A549 (cell line): ENCODE measurements at regions not wholly inside any gene's neighbourhood (a gene's known extent, or its start where the extent isn't known, plus 50 kb on each side); places are given as distances from the start of the nearest gene placed in this dataset.

Experiments used
- CBX8 ChIP-seq: fragments of 200-600 bp; sonication (generic); IDR thresholded peaks from 2 replicates; pipeline ENCODE4 v1.6.1; 2016
- CEBPB ChIP-seq, 2 experiments: fragments of >200 bp in 1 of 2; sonication (Bioruptor Twin) in 1 of 2; formaldehyde crosslinking in 1 of 2; IDR thresholded peaks; 2 replicates each; pipeline ENCODE4 v1.6.1; 2012 to 2016
- CTCF ChIP-seq: fragments of >200 bp; sonication (Bioruptor Twin); formaldehyde crosslinking; IDR thresholded peaks from 3 replicates; pipeline ENCODE4 v1.5.1; 2016
- EP300 ChIP-seq, 2 experiments: fragments of >200 bp; sonication (Bioruptor Twin); formaldehyde crosslinking; IDR thresholded peaks; 2 replicates in 1 of 2; 3 replicates in 1 of 2; pipeline ENCODE4 v1.6.1; 2016 to 2017
- HDAC2 ChIP-seq: fragments of 200-600 bp; sonication (generic); IDR thresholded peaks from 2 replicates; pipeline ENCODE4 v1.6.1; 2016
- HEYL ChIP-seq: fragments of 250-450 bp; sonication (Bioruptor Pico); IDR thresholded peaks from 2 replicates; pipeline ENCODE4 v1.8.0; 2021; ENCODE audit warnings: mild to moderate bottlenecking, moderate library complexity
- HOXB13 ChIP-seq: fragments of 250-450 bp; sonication (Bioruptor Pico); IDR thresholded peaks from 2 replicates; pipeline ENCODE4 v1.5.0; 2020; ENCODE audit warnings: low read depth, mild to moderate bottlenecking, moderate library complexity
- MAX ChIP-seq: IDR thresholded peaks from 2 replicates; pipeline ENCODE4 v1.6.1; 2012
- MYC ChIP-seq: IDR thresholded peaks from 2 replicates; pipeline ENCODE4 v1.6.1; 2012; ENCODE audit warnings: mild to moderate bottlenecking, inconsistent platforms, low read length, improper control_type of control experiment, borderline replicate concordance
- PHF8 ChIP-seq: fragments of 200-600 bp; sonication (generic); IDR thresholded peaks from 2 replicates; pipeline ENCODE4 v1.6.1; 2016; ENCODE audit warnings: low read depth, mild to moderate bottlenecking, antibody characterized with exemption, moderate library complexity, borderline replicate concordance
- POLR2A ChIP-seq: IDR thresholded peaks from 2 replicates; pipeline ENCODE4 v1.6.1; 2012; ENCODE audit warnings: mild to moderate bottlenecking, low read length
- POLR2AphosphoS2 ChIP-seq: conservative IDR thresholded peaks from 2 replicates; pipeline ENCODE4 v1.6.1; 2012; ENCODE audit warnings: low read length, improper control_type of control experiment, inconsistent platforms
- RNF2 ChIP-seq: fragments of 200-600 bp; sonication (generic); IDR thresholded peaks from 2 replicates; pipeline ENCODE4 v1.6.1; 2016; ENCODE audit warnings: low read depth, mild to moderate bottlenecking, antibody characterized with exemption, moderate library complexity, borderline replicate concordance

GRCh38 chr4:107419052-107419451, 301.0 kb downstream of the PAPSS1 start:
- TF ChIP-seq MYC: no peak
- no peak for TF ChIP-seq CTCF
- TF ChIP-seq HDAC2: no peak
- no peak for TF ChIP-seq POLR2A
- no peak for TF ChIP-seq PHF8
- TF ChIP-seq CEBPB (IDR thresholded peaks at IDR 0.05): no peak
- TF ChIP-seq RNF2: no peak
- TF ChIP-seq CBX8: no peak
- no peak for TF ChIP-seq EP300 (IDR thresholded peaks at IDR 0.05)
- TF ChIP-seq POLR2AphosphoS2: no peak
- TF ChIP-seq MAX: no peak
- no peak for TF ChIP-seq HOXB13 (CRISPR knock-in tag)
- no peak for TF ChIP-seq HEYL (CRISPR knock-in tag)
